Brain microvascular endothelial cell (primary cell): ENCODE measurements at regions not wholly inside any gene's neighbourhood (a gene's known extent, or its start where the extent isn't known, plus 50 kb on each side); places are given as distances from the start of the nearest gene placed in this dataset.
"Not testable (repeated sequence)": the region's sequence is repeated elsewhere in the genome, so short reads cannot be mapped to it uniquely, and the experiment has no call there.

Experiments used
- DNase-seq: peaks from one replicate; pipeline ENCODE4 v3.0.0-alpha.2; 2020
- H3K27ac ChIP-seq: fragments of 250-450 bp; sonication (Bioruptor Pico); 2 replicates; pipeline ENCODE4 v1.5.1; 2020; ENCODE audit warnings: mild to moderate bottlenecking, moderate library complexity
- H3K27me3 ChIP-seq: fragments of 250-450 bp; sonication (Bioruptor Pico); replicated peaks from 2 replicates; pipeline ENCODE4 v1.5.1; 2020; ENCODE audit warnings: mild to moderate bottlenecking
- H3K36me3 ChIP-seq: fragments of 250-450 bp; sonication (Bioruptor Pico); replicated peaks from 2 replicates; pipeline ENCODE4 v1.5.1; 2020; ENCODE audit warnings: mild to moderate bottlenecking
- H3K4me3 ChIP-seq: 2 replicates; pipeline ENCODE4 v1.5.1; 2011; ENCODE audit warnings: low read depth, mild to moderate bottlenecking, control low read depth, low read length, moderate library complexity
- in situ Hi-C: cut with HindIII; loops from 2 replicates; pipeline ENCODE4 v1.10.0; 2017; ENCODE audit warnings: low sequenced_read_pairs, low pct_ligation_motif_present
- TF ChIP-seq, protein P1 (sequence below): IDR thresholded peaks from 2 replicates; pipeline ENCODE4 v1.5.1; 2011; ENCODE audit warnings: low read depth, mild to moderate bottlenecking, moderate library complexity, low read length, control low read depth, inconsistent platforms; ENCODE audit errors: missing control alignments

DNA sequence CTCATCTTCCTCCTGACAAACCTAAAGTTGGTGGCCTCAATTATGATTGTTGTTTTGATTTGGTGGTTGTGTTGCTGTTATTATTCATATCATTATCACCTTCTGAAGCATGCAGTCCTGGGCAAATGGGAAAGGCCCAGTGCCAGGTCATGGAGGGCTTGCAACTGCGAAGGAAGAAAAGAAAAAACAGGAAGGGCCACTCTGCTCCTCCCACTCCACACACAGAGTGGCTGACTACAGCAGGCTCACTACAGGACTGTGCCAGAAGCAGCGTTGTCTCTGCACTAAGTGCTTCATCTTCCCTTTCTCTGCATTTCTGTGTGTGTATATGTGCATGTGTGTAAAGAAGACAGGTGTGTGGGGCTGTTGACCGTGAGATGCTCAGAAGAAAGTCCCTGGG lies 231.9 kb downstream of the ANKRD30B start:
- TF ChIP-seq, protein P1, sequence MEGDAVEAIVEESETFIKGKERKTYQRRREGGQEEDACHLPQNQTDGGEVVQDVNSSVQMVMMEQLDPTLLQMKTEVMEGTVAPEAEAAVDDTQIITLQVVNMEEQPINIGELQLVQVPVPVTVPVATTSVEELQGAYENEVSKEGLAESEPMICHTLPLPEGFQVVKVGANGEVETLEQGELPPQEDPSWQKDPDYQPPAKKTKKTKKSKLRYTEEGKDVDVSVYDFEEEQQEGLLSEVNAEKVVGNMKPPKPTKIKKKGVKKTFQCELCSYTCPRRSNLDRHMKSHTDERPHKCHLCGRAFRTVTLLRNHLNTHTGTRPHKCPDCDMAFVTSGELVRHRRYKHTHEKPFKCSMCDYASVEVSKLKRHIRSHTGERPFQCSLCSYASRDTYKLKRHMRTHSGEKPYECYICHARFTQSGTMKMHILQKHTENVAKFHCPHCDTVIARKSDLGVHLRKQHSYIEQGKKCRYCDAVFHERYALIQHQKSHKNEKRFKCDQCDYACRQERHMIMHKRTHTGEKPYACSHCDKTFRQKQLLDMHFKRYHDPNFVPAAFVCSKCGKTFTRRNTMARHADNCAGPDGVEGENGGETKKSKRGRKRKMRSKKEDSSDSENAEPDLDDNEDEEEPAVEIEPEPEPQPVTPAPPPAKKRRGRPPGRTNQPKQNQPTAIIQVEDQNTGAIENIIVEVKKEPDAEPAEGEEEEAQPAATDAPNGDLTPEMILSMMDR: no peak
- in situ Hi-C loops: no loop called here
- Histone ChIP-seq H3K36me3 (no peaks in the 10 kb centered on the region), H3K27ac (no peak overlapping the region), H3K27me3 (no peaks in the 10 kb centered on the region), H3K4me3 (no peak overlapping the region)
- DNase-seq: no peak

DNA sequence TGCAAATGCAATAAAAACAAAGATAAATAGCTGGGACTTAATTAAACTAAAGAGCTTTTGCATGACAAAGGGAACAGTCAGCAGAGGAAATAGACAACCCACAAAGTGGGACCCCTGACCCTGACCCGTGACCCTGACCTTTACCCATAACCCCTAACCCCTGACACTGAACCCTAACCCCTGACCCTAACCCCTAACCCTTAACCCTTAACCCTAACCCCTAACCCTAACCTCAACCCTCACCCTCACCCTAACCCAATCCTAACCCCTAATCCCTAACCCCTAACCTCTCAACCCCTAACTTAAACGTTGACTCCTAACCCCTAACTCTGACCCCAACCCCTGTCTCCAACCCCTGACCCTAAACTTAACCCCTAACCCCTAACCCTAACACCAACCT lies 236.6 kb downstream of the ANKRD30B start:
- DNase-seq, in situ Hi-C loops, H3K27ac ChIP-seq, H3K36me3 ChIP-seq, H3K27me3 ChIP-seq, H3K4me3 ChIP-seq: not testable (repeated sequence)

DNA sequence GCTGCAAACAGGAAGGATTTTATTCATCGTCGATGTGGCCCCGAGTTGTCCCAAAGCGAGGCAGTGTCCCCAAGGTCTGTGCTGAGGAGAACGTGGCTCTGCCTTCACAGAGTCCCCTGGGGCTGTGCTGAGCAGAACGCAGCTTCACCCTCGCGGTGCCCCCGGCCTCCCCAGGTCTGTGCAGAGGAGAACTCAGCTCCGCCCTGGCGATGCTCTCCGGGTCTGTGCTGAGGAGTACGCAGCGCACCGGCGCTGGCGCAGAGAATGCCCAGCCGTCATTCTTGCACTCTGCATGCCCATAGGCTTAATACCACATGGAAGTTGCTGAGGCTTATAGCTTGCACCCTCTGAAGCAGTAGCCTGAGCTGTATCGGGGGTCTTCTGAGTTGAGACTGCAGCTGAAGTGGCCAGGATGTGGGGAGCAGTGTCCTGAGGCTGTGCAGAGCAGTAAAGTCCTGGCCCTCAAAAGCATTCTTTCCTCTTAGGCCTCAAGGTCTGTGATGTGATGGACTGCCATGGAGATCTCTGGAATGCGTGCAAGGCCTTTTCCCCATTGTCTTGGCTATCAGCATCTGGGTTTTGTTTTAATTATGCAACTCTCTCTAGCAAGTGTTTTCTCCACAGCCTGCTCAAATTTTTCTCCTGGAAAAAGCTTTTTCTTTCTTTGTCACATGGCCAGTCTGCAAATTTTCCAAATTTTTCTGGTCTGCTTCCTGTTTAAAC lies 237.5 kb downstream of the ANKRD30B start:
- H3K27ac ChIP-seq, H3K4me3 ChIP-seq, in situ Hi-C loops, H3K36me3 ChIP-seq, H3K27me3 ChIP-seq, DNase-seq: not testable (repeated sequence)

DNA sequence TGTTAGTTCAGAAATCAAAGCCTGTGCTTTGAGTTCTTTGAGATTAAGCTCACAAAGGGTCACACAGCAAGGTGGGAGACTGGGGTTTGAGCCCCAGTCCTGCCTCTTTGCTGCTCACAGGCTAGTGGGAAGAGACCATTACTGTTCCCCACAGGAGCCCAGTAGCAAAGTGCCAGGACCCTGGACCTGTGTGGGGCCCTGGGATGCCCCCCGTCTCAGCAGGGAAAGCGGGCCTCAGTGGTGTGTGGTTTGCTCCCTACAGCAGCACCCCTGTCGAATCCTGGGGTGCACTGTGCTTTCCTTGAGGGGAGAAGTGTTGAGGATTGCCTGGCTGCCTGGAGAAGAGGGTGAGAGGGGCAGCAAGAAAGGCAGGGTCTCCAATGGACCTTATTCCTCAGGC lies 239.4 kb downstream of the ANKRD30B start:
- H3K27me3 ChIP-seq, H3K27ac ChIP-seq, H3K36me3 ChIP-seq, DNase-seq, in situ Hi-C loops, H3K4me3 ChIP-seq: not testable (repeated sequence)

DNA sequence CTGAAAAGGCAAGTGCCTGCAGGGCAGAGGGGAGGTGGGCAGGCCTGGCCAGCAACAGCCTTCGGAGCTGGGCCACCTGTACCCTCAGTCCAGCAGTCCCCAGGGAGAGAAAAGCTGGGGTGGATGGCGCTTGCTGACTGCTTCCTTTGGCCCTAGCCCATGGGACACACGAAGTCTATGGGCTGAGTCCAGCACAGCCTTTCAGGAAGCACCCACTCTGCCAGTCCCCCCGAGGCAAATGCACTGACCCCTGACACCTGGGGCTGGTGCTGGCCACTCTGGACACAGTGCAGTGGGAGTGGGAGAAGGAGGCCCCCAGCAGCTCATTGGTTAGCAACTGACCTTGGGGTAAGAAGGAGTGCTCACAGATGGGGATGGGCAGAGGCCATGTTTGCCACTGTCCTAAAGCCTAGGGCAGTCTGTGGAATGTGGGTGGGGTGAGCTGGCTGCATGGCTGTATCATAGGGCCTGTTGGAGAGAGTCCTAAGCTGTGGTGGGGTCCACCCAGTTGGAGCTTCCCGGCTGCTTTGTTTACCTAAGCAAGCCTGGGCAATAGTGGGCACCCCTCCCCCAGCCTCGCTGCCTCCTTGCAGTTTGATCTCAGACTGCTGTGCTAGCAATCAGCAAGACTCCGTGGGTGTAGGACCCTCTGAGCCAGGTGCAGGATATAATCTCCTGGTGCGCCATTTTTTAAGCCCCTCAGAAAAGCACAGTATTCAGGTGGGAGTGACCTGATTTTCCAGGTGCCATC lies 240.2 kb downstream of the ANKRD30B start:
- H3K4me3 ChIP-seq, H3K27ac ChIP-seq, H3K36me3 ChIP-seq, H3K27me3 ChIP-seq, DNase-seq, in situ Hi-C loops: not testable (repeated sequence)

DNA sequence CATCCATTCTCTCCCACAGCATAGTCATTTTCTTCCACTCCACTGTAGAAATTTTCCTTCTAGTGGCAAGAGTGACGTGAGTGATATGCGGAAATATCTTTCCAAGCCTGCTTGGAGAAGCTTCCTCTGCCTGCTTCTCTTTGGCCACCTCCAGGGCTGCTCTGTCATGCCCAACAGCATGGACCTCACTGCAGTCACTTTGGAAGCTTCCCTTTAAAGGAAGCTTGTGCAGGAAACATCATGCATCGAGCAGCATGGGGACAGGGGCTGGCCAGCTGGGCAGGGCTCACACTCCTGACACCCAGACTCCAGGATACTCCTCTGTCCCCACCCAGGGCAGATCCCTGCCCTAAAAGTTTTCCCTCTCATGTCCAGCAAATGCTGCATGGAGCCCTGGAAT lies 241.6 kb downstream of the ANKRD30B start:
- DNase-seq, in situ Hi-C loops: not testable (repeated sequence)

DNA sequence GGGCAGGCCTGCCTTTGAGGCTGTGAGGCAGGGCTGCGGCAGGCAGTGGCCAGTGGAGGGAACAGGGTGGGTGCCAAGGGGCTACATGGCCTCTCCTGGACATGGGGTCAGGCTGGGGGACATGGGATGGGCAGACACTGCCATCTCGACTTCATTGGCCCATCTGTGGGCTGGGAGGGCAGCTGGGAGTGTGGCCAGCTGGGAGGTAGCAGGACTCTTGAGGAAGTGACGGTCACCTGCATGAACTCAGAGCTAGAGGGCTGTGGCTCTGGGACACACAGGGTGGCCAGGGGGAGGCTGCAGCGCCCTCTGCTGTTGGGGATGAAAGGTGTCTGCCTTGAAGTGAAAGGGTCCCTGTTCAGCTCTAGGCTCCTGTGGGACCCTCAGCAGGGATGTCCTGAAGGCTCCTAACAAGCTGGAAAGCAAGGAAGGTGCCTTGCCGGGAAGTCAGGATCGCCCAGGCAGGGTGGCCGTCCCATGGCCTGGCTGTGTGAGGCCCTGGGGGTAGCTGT lies 244.0 kb downstream of the ANKRD30B start:
- in situ Hi-C loops, H3K27me3 ChIP-seq, H3K27ac ChIP-seq, H3K36me3 ChIP-seq, DNase-seq, H3K4me3 ChIP-seq: not testable (repeated sequence)

More for the DNA sequence above, 241.6 kb downstream of the ANKRD30B start:
- not testable (repeated sequence) for H3K36me3 ChIP-seq, H3K27me3 ChIP-seq, H3K27ac ChIP-seq, H3K4me3 ChIP-seq

DNA sequence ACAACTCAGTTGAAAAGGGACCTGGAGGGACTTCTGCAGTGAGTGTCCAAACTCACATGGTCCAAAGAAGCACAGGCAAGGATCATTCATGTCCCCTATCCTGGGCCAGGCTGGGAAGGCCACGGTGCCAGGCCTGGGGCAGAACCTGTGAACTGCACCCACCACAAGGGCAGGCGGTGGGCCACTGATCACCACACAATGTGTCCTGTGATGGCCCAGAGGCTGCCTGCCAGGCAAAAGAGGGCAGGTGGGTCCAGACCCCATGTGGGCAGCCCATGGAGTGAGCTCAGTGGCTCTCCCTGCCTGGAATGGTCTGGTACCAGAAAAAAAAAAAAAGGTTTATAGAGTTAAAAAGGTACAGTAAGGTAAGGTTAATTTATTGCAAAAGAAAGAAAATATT lies 244.8 kb downstream of the ANKRD30B start:
- in situ Hi-C loops, H3K36me3 ChIP-seq, DNase-seq, H3K4me3 ChIP-seq, H3K27me3 ChIP-seq, H3K27ac ChIP-seq: not testable (repeated sequence)

DNA sequence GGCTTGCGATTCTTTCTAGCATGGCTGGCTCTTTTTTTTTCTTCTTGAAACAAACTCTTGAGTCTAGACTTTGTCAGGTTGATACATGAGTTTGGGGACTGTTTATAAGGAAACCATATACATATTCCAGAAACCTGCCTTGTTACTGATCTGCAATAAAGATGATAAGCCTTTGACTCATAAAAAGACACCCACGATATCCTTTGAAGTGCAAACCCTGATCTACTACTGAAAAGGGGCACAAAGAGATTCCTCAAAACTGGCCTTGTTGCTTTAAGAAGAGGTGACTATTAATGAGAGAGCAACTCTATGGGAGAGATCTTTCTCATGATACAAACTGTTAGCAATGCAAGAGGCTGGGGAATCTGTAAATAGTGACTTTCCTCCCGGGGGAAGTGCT lies 247.1 kb downstream of the ANKRD30B start:
- DNase-seq, H3K27ac ChIP-seq, H3K36me3 ChIP-seq, H3K4me3 ChIP-seq, H3K27me3 ChIP-seq, in situ Hi-C loops: not testable (repeated sequence)

DNA sequence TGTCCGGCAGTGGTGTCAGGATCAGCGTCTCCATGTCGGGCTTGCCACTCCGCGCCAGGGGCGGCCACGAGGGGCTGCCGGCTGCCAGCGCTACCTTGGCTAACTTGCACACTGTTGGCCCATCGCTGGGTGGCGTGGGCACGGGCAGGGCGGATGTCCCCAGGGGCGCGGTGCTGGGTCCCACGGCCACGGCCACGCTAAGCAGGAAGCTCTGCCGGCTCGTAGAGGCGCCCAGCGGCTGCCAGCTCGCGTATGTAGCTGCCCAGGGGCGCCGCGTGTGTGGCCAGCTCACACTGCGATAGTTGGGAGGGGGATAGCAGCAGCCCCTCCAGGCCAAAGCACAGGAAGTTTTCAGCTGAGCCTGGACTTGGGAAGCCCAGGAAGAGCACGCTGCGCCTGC lies 249.4 kb downstream of the ANKRD30B start:
- H3K27ac ChIP-seq: no peak overlapping the region
- no peak for DNase-seq
- in situ Hi-C loops: no loop called here
- no peaks in the 10 kb centered on the region for H3K36me3 ChIP-seq
- H3K4me3 ChIP-seq: no peak overlapping the region
- TF ChIP-seq, protein P1: no peak
- no peaks in the 10 kb centered on the region for H3K27me3 ChIP-seq

DNA sequence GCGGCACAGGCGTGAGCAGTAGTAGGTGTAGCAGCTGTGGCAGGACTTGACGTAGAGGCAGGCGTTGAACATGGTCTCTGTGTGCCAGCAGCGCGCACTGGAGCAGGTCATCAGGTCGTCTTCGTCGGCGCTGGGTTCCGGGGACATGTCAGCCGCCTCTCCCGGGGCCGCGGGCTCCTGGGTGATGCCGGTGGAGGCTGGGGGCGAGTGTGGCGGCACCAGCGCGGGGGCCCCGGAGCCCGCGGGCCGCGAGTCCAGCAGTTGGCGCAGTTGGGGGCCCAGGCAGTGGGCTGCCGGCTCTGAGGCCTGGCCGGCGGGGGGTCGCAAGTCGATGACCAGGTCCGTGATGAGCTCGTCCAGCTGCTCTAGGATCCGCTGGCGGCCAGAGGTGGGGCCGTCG lies 249.9 kb downstream of the ANKRD30B start:
- in situ Hi-C loops, H3K36me3 ChIP-seq: not testable (repeated sequence)

DNA sequence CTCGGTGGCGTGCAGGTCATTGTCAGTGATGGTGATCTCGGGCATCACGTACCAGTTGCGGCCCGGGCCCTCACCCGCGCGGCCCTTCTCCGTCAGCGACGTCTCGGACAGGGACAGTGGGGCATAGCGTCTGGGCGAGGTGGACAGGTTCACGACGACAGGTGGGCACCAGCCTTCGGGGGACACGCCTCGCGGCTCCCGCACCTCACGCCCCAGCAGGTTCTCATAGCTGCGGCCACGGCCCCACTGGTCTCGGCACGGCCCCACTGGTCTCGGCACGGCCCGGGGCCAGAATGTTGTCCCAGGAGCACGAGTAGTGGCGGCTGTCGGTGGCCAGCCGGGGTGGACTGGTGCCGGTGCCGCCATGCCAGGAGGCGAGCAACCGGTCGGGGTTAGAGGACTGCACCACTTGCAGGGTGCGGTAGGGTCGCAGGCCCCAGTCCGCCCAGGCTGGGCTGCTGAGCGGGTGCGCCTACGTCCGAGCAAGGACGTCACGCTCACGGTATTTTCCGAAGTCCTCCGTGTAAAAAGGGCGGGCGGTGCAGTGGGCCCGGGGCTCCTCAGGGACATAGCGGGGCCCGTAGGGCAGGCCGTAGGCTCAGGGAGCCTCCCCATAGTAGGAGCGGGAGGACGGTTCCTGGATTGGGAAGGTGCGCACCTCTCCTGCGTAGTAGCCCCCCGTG lies 250.5 kb downstream of the ANKRD30B start:
- H3K27ac ChIP-seq, in situ Hi-C loops, DNase-seq, H3K4me3 ChIP-seq, H3K27me3 ChIP-seq, H3K36me3 ChIP-seq: not testable (repeated sequence)

More for the DNA sequence above, 249.9 kb downstream of the ANKRD30B start:
- H3K27ac ChIP-seq, H3K27me3 ChIP-seq, H3K4me3 ChIP-seq, DNase-seq: not testable (repeated sequence)
